Sigmoid colon (tissue), 6 donors: ENCODE measurements at regions not wholly inside any gene's neighbourhood (a gene's known extent, or its start where the extent isn't known, plus 50 kb on each side); places are given as distances from the start of the nearest gene placed in this dataset.

ENCODE experiments used
- DNase-seq: peaks from one replicate; pipeline ENCODE4 v3.0.0-alpha.2; 2019
- H3K27ac ChIP-seq, 4 donors: fragments of 200-600 bp; sonication (generic); one replicate each; pipeline ENCODE4 v1.5.1; 2016 to 2019; ENCODE audit warnings: mild to moderate bottlenecking in 1 of 4
- H3K27me3 ChIP-seq, 3 donors: fragments of 200-600 bp; sonication (generic); one replicate each; pipeline ENCODE4 v1.5.1; 2019; ENCODE audit warnings: mild to moderate bottlenecking in 1 of 3
- H3K36me3 ChIP-seq, 4 donors: fragments of 200-600 bp; sonication (generic); one replicate each; pipeline ENCODE4 v1.5.1; 2016 to 2019
- H3K4me1 ChIP-seq, 4 donors: fragments of 200-600 bp; sonication (generic); one replicate each; pipeline ENCODE4 v1.5.1; 2017 to 2019
- H3K4me3 ChIP-seq, 4 donors: fragments of 200-600 bp; sonication (generic); one replicate each; pipeline ENCODE4 v1.5.1; 2017 to 2019; ENCODE audit warnings: mild to moderate bottlenecking in 2 of 4, moderate library complexity in 1 of 4
- H3K9me3 ChIP-seq, 4 donors: fragments of 200-600 bp in 3 of 4; sonication (generic) in 3 of 4; one replicate each; pipeline versions ENCODE4 v1.5.1 to v1.6.1; 2013 to 2019
- EP300 ChIP-seq, 4 donors: sonication (generic); formaldehyde crosslinking; IDR thresholded peaks; one replicate each; pipeline ENCODE4 v1.6.1; 2017; ENCODE audit warnings: antibody characterized with exemption in 4 of 4
- POLR2A ChIP-seq, 2 donors: fragments of 450-650 bp; IDR thresholded peaks; one replicate each; pipeline ENCODE4 v1.6.1; 2016; ENCODE audit warnings: antibody characterized with exemption in 2 of 2, mild to moderate bottlenecking in 2 of 2, moderate library complexity in 2 of 2
- POLR2AphosphoS5 ChIP-seq, 4 donors: sonication (generic); formaldehyde crosslinking; IDR thresholded peaks; one replicate each; pipeline ENCODE4 v1.6.1; 2017; ENCODE audit warnings: antibody characterized with exemption in 4 of 4
- WGBS, 2 donors: extraction: QIAGEN DNeasy Blood & Tissue Kit; methylation state at CpG; one replicate each; pipeline ENCODE4 v1.1.7; 2013; 5-methylcytosine and 5-hydroxymethylcytosine counted together
- intact Hi-C: fragments of 100-400 bp; cut with DNase I; formaldehyde crosslinking; loops from one replicate; pipeline ENCODE4 v1.15.1; 2023
- TF ChIP-seq, protein P1 (sequence below), 4 experiments: fragments of 450-650 bp in 3 of 4; fragments of 200-600 bp in 1 of 4; IDR thresholded peaks; one replicate each; pipeline ENCODE4 v1.5.1; 2016 to 2019; ENCODE audit warnings: antibody characterized with exemption in 4 of 4, mild to moderate bottlenecking in 3 of 4, moderate library complexity in 2 of 4
- donor health status: healthy with polysubstance abuse.
- donor health status: healthy.

- DNase-seq, result no peak
- H3K36me3 ChIP-seq, result no peaks in the 10 kb centered on the region
- 85 to 87% methylated on average over 10 of the region's 10 CpGs for WGBS, 2 donors
- no peak overlapping the region for H3K4me3 ChIP-seq
- H3K9me3 ChIP-seq, result no peaks in the 10 kb centered on the region
- H3K27me3 ChIP-seq, result no peaks in the 10 kb centered on the region
- H3K4me1 ChIP-seq, result no peaks in the 10 kb centered on the region
- H3K27ac ChIP-seq, result peak overlapping the region in 1 of 4 donors; percentile 27
- intact Hi-C loops, result no loop called here
- TF ChIP-seq POLR2A (IDR thresholded peaks at IDR 0.05) (no peak), POLR2AphosphoS5 (IDR thresholded peaks at IDR 0.05) (no peak), EP300 (IDR thresholded peaks at IDR 0.05) (no peak)
- TF ChIP-seq, protein P1, sequence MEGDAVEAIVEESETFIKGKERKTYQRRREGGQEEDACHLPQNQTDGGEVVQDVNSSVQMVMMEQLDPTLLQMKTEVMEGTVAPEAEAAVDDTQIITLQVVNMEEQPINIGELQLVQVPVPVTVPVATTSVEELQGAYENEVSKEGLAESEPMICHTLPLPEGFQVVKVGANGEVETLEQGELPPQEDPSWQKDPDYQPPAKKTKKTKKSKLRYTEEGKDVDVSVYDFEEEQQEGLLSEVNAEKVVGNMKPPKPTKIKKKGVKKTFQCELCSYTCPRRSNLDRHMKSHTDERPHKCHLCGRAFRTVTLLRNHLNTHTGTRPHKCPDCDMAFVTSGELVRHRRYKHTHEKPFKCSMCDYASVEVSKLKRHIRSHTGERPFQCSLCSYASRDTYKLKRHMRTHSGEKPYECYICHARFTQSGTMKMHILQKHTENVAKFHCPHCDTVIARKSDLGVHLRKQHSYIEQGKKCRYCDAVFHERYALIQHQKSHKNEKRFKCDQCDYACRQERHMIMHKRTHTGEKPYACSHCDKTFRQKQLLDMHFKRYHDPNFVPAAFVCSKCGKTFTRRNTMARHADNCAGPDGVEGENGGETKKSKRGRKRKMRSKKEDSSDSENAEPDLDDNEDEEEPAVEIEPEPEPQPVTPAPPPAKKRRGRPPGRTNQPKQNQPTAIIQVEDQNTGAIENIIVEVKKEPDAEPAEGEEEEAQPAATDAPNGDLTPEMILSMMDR (IDR thresholded peaks at IDR 0.05), result no peak
Observed at GRCh38 chr1:232329103-232329813, 300.7 kb downstream of the SIPA1L2 start.

DNA sequence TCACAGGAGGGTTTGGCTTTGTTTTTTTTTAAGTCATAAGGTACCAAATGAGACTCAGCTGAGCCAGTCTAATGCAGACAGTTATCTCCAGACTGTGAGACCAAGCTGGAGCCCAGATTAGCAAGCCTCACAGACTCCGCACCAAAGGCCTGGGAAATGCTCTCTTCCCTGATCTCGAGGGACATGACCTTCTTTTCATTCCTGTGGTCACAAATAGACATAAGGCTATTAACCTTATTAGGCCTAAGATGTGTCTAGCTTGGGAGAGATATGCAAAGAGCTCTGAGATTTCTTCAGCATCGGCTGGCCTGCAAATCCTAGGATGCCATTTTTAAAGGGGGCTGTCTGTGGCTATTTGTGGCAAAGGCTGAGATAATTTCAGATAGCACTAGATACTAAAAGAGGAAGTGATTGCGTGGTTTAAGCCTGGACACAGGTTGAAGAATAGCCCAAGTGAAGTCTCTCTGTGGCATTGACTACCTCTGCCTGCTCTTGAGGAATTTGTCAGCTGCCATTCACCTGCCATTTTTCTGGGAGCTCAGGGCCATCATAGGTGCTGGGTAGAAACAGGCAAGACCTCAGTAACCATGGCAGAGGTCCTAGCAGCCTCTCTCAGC, 301.3 kb downstream of the SIPA1L2 start:
- 80 to 84% methylated on average over 4 of the region's 4 CpGs for WGBS, 2 donors
- no peak for TF ChIP-seq POLR2AphosphoS5 (IDR thresholded peaks at IDR 0.05)
- TF ChIP-seq, protein P1 (IDR thresholded peaks at IDR 0.05), result no peak
- TF ChIP-seq EP300 (IDR thresholded peaks at IDR 0.05), result no peak
- no peak for TF ChIP-seq POLR2A (IDR thresholded peaks at IDR 0.05)
- DNase-seq, result no peak
- H3K9me3 ChIP-seq, result no peaks in the 10 kb centered on the region
- no peaks in the 10 kb centered on the region for H3K4me1 ChIP-seq
- H3K27ac ChIP-seq, result peak overlapping the region in 1 of 4 donors; percentile 27
- no peak overlapping the region for H3K4me3 ChIP-seq
- H3K36me3 ChIP-seq, result no peaks in the 10 kb centered on the region
- intact Hi-C loops, result no loop called here
- no peaks in the 10 kb centered on the region for H3K27me3 ChIP-seq

- H3K4me1 ChIP-seq, result no peaks in the 10 kb centered on the region
- intact Hi-C loops, result no loop called here
- TF ChIP-seq EP300 (IDR thresholded peaks at IDR 0.05) (no peak), POLR2AphosphoS5 (IDR thresholded peaks at IDR 0.05) (no peak), POLR2A (IDR thresholded peaks at IDR 0.05) (no peak)
- TF ChIP-seq, protein P1 (IDR thresholded peaks at IDR 0.05), result no peak
- H3K9me3 ChIP-seq, result no peaks in the 10 kb centered on the region
- DNase-seq, result no peak
- no peaks in the 10 kb centered on the region for H3K36me3 ChIP-seq
- WGBS, 2 donors, result 71 to 87% methylated on average over 5 of the region's 5 CpGs
- no peak overlapping the region for H3K27ac ChIP-seq
- H3K4me3 ChIP-seq, result no peak overlapping the region
- no peaks in the 10 kb centered on the region for H3K27me3 ChIP-seq
Observed at GRCh38 chr1:232327899-232328298, 302.0 kb downstream of the SIPA1L2 start.

- Histone ChIP-seq H3K36me3 (no peaks in the 10 kb centered on the region), H3K9me3 (no peaks in the 10 kb centered on the region), H3K4me3 (no peak overlapping the region), H3K27ac (no peak overlapping the region), H3K27me3 (no peaks in the 10 kb centered on the region), H3K4me1 (no peaks in the 10 kb centered on the region)
- intact Hi-C loops, result no loop called here
- TF ChIP-seq, protein P1 (IDR thresholded peaks at IDR 0.05), result no peak
- DNase-seq, result no peak
Observed at GRCh38 chr1:232327269-232327668, 302.7 kb downstream of the SIPA1L2 start.
